GM12872 (cell line): ENCODE measurements at regions not wholly inside any gene's neighbourhood (a gene's known extent, or its start where the extent isn't known, plus 50 kb on each side); places are given as distances from the start of the nearest gene placed in this dataset.

ENCODE experiments used
- CTCF ChIP-seq: IDR thresholded peaks from 3 replicates; pipeline ENCODE4 v1.5.1; 2011; ENCODE audit warnings: low read depth, mild to moderate bottlenecking, low read length, moderate library complexity; ENCODE audit not compliant: insufficient read depth

GRCh38 chr5:165404917-165405316 lies 1899.5 kb downstream of the MAT2B start:
- TF ChIP-seq CTCF = no peak

GRCh38 chr5:165405340-165405739 lies 1899.9 kb downstream of the MAT2B start:
- no peak for TF ChIP-seq CTCF

DNA sequence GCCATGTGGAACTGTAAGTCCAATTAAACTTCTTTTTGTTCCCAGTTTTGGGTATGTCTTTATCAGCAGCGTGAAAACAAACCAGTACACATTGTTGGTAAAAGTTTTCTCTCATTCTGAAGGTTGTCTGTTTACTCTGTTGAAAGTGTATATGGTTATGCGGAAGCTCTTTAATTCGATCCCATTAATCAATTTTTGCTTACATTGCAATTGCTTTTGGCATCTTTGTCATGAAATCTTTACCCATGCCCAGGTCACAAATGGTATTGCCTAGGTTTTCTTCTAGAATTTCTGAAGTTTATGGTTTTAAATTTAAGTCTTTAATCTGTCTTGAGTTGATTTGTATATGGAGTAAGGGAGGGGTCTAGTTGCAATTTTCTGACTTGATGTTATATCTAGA lies 1901.9 kb downstream of the MAT2B start:
- TF ChIP-seq CTCF = no peak

DNA sequence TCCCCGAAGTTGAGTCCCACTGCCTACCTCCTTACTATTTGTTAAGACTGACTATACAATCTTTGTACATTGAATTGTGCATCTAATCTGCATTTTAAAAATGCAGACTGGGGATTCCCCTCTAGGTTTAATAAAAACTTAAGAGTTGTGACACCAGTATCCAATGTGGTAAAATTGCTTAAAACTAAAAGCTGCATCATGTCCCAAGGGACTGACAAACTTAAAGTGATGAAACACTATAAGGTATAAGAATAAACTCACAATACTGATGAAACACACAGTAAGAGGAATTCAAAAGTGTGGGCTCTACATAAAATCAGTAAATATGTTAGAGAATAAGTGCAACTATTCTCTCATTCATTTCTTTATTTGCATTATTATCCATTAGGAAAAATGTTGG lies 1905.1 kb downstream of the MAT2B start:
- TF ChIP-seq CTCF = no peak

DNA sequence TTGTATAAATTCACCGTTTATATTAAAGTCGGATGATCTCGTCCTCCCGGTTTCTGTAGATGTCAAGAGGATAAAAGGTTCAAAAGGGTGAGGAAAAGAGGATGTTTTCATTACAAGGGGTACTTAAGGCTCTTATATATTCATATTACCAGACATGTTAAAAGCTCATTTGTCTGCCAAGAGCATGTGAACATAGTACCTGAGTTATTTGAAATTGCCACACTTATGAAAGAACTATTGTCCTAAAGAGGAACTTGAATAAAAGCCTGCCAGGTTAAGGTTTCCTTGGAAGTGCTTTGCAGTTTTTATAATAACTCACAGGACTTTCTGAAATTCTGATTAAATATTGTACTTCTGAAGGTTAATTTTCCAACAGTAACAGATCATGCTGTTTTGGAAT lies 1915.1 kb downstream of the MAT2B start:
- no peak for TF ChIP-seq CTCF

GRCh38 chr5:165423697-165424299 lies 1918.4 kb downstream of the MAT2B start:
- no peak for TF ChIP-seq CTCF

DNA sequence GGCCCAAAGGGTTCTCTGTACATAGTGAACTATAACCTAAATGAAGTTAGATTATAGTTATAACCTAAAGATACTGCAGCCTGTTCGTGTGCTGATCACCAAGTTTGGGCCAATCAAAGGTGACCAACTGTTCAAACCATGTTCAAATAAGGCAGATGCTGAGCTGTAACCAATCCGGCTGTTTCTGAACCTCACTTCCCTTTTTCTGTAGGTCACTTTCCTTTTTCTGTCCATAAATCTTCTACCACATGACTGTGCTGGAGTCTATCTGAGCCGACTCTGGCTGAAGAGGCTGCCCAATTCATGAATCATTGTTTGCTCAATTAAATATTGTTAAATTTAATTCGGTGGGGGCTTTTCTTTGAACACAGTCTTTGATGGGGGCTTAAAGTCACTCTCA lies 1920.2 kb downstream of the MAT2B start:
- no peak for TF ChIP-seq CTCF

DNA sequence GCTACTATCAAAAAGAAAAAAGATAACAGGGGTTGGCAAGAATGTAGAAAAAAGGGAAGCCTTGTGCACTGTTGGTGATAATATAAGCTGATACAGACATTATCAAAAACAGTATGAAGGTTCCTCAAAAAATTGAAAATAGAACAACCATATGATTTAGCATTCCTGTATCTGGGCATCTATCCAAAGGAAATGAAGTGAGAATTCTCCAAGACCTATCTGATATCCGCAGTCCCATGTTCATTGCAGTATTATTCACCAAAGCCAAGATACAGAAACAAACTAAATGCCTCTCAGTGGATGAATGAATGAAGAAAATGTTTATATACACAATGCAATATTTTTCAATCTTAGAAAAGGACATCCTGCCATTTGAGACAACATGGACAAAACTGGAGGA lies 1943.3 kb downstream of the MAT2B start:
- no peak for TF ChIP-seq CTCF
